Esophagus muscularis mucosa (tissue), 3 donors: ENCODE measurements at regions not wholly inside any gene's neighbourhood (a gene's known extent, or its start where the extent isn't known, plus 50 kb on each side); places are given as distances from the start of the nearest gene placed in this dataset.

Experiments
- POLR2A ChIP-seq: fragments of 450-650 bp; IDR thresholded peaks from one replicate; pipeline ENCODE4 v1.6.1; 2017; ENCODE audit warnings: antibody characterized with exemption, moderate library complexity, mild to moderate bottlenecking, low read depth
- POLR2AphosphoS5 ChIP-seq, 2 donors: sonication (generic); formaldehyde crosslinking; IDR thresholded peaks; one replicate each; pipeline ENCODE4 v1.6.1; 2017; ENCODE audit warnings: antibody characterized with exemption in 2 of 2
- TF ChIP-seq, protein P1 (sequence below), 3 experiments: fragments of 200-600 bp in 2 of 3; fragments of 450-650 bp in 1 of 3; sonication (generic) in 2 of 3; IDR thresholded peaks; one replicate each; pipeline ENCODE4 v1.5.1; 2017 to 2019; ENCODE audit warnings: antibody characterized with exemption in 3 of 3, mild to moderate bottlenecking in 2 of 3, moderate library complexity in 1 of 3

DNA sequence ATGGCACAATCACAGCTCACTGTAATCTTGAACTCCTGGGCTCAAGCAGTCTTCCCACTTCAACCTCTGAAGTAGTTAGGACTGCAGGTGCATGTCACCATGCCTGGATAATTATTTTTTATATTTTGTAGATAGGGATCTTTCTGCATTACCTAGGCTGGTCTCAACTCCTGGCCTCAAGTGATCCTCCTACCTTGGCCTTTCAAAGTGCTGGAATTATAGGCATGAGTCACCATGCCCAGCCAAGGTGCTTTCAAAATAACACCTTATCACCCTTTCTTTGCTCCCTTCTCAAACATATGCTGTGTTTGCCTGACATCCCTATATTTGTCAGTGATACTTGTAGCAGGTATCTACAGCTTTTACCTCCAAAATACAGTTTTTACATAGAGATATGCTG is 242.0 kb upstream of the ARRDC4 start:
- TF ChIP-seq POLR2AphosphoS5 (IDR thresholded peaks at IDR 0.05): no peak
- TF ChIP-seq, protein P1, sequence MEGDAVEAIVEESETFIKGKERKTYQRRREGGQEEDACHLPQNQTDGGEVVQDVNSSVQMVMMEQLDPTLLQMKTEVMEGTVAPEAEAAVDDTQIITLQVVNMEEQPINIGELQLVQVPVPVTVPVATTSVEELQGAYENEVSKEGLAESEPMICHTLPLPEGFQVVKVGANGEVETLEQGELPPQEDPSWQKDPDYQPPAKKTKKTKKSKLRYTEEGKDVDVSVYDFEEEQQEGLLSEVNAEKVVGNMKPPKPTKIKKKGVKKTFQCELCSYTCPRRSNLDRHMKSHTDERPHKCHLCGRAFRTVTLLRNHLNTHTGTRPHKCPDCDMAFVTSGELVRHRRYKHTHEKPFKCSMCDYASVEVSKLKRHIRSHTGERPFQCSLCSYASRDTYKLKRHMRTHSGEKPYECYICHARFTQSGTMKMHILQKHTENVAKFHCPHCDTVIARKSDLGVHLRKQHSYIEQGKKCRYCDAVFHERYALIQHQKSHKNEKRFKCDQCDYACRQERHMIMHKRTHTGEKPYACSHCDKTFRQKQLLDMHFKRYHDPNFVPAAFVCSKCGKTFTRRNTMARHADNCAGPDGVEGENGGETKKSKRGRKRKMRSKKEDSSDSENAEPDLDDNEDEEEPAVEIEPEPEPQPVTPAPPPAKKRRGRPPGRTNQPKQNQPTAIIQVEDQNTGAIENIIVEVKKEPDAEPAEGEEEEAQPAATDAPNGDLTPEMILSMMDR (IDR thresholded peaks at IDR 0.05): no peak
- no peak for TF ChIP-seq POLR2A
